IPS DF 6.9 (cell line): ENCODE measurements at regions not wholly inside any gene's neighbourhood (a gene's known extent, or its start where the extent isn't known, plus 50 kb on each side); places are given as distances from the start of the nearest gene placed in this dataset.

Experiments
- DNase-seq: peaks from one replicate; pipeline ENCODE4 v3.0.0-alpha.2; 2013; ENCODE audit warnings: low read depth, low spot score
- H3K27ac ChIP-seq: one replicate; pipeline ENCODE4 v1.5.1; 2013; ENCODE audit warnings: low read length, control low read depth
- H3K27me3 ChIP-seq: 2 replicates; pipeline ENCODE4 v1.6.1; 2013; ENCODE audit warnings: mild to moderate bottlenecking, low read length; ENCODE audit not compliant: control insufficient read depth, insufficient read depth
- H3K36me3 ChIP-seq: 2 replicates; pipeline ENCODE4 v1.6.1; 2013; ENCODE audit warnings: low read length; ENCODE audit not compliant: control insufficient read depth, insufficient read depth
- H3K4me1 ChIP-seq: 2 replicates; pipeline ENCODE4 v1.6.1; 2013; ENCODE audit warnings: low read length; ENCODE audit not compliant: control insufficient read depth, insufficient read depth
- H3K4me3 ChIP-seq: 2 replicates; pipeline ENCODE4 v1.5.1; 2013; ENCODE audit warnings: mild to moderate bottlenecking, low read length
- H3K9me3 ChIP-seq: 2 replicates; pipeline ENCODE4 v1.6.1; 2013; ENCODE audit warnings: low read length, inconsistent platforms; ENCODE audit not compliant: control insufficient read depth, insufficient read depth
- WGBS: extraction: QIAGEN DNeasy Blood & Tissue Kit; methylation state at CpG from one replicate; pipeline ENCODE4 v1.1.7; 2013; ENCODE audit warnings: mixed read lengths, missing lambda C conversion rate; ENCODE audit not compliant: insufficient read length, insufficient coverage; 5-methylcytosine and 5-hydroxymethylcytosine counted together

GRCh38 chr6:54730767-54731630 lies 115.6 kb upstream of the FAM83B start:
- no peaks in the 10 kb centered on the region for H3K4me1 ChIP-seq
- no peak overlapping the region for H3K4me3 ChIP-seq
- no peaks in the 10 kb centered on the region for H3K9me3 ChIP-seq
- 100% methylated on average over 2 of the region's 9 CpGs for WGBS
- no peaks in the 10 kb centered on the region for H3K27me3 ChIP-seq
- H3K36me3 ChIP-seq = no peaks in the 10 kb centered on the region
- DNase-seq = no peak
- H3K27ac ChIP-seq = no peak overlapping the region

GRCh38 chr6:54737247-54737646 lies 109.3 kb upstream of the FAM83B start:
- no CpG with 5 or more reads among the region's 3 CpGs for WGBS

GRCh38 chr6:54747955-54748354 lies 98.6 kb upstream of the FAM83B start:
- no peaks in the 10 kb centered on the region for H3K36me3 ChIP-seq
- H3K27ac ChIP-seq = no peak overlapping the region
- no peak overlapping the region for H3K4me3 ChIP-seq
- H3K9me3 ChIP-seq = no peaks in the 10 kb centered on the region; the same call in 1 of the 2 replicates
- H3K4me1 ChIP-seq = no peaks in the 10 kb centered on the region
- 100% methylated on average over 1 of the region's 1 CpG for WGBS
- DNase-seq = no peak
- H3K27me3 ChIP-seq = no peaks in the 10 kb centered on the region

More at GRCh38 chr6:54737247-54737646, 109.3 kb upstream of the FAM83B start:
- DNase-seq = peak; percentile 9
- no peak overlapping the region for H3K27ac ChIP-seq
- no peaks in the 10 kb centered on the region for H3K36me3 ChIP-seq
- no peak overlapping the region for H3K4me3 ChIP-seq
- no peaks in the 10 kb centered on the region for H3K27me3 ChIP-seq
- H3K9me3 ChIP-seq = no peaks in the 10 kb centered on the region
- no peaks in the 10 kb centered on the region for H3K4me1 ChIP-seq

- Histone ChIP-seq H3K9me3 (no peaks in the 10 kb centered on the region), H3K27ac (no peak overlapping the region)
- WGBS = no CpG with 5 or more reads among the region's 1 CpG
These were observed 92.2 kb upstream of the FAM83B start for GRCh38 chr6:54754406-54754805.

DNA sequence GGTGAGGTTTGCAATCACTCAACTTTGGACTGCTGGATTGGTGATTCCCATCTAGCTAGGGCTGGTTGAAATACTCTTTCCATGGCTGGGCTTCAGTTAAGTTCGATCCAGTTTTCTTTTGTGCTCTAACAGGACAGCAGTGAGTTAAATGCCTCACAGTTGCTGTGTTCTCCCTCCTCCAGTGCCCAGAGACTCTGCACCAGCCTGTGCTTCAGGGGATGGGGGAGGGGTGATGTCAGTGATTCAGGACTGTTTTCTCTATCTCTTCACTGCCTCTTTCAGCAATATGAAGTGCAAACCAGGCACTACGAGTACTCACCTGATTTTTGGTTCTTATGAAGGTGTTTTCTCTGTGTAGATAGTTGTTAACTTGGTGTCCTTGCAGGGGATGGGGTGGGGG lies 88.2 kb upstream of the FAM83B start:
- H3K36me3 ChIP-seq = no peaks in the 10 kb centered on the region
- no peaks in the 10 kb centered on the region for H3K27me3 ChIP-seq
- no peak for DNase-seq
- no CpG with 5 or more reads among the region's 2 CpGs for WGBS
- no peak overlapping the region for H3K4me3 ChIP-seq
- no peak overlapping the region for H3K27ac ChIP-seq
- no peaks in the 10 kb centered on the region for H3K4me1 ChIP-seq
- no peaks in the 10 kb centered on the region for H3K9me3 ChIP-seq

More at GRCh38 chr6:54754406-54754805, 92.2 kb upstream of the FAM83B start:
- no peak for DNase-seq
- Histone ChIP-seq H3K27me3 (no peaks in the 10 kb centered on the region), H3K4me3 (no peak overlapping the region), H3K4me1 (no peaks in the 10 kb centered on the region), H3K36me3 (no peaks in the 10 kb centered on the region)

- Histone ChIP-seq H3K9me3 (no peaks in the 10 kb centered on the region), H3K27me3 (no peaks in the 10 kb centered on the region), H3K4me3 (no peak overlapping the region), H3K4me1 (no peaks in the 10 kb centered on the region), H3K27ac (no peak overlapping the region), H3K36me3 (no peaks in the 10 kb centered on the region)
- WGBS = no CpG with 5 or more reads among the region's 1 CpG
- DNase-seq = no peak
These were observed 78.1 kb upstream of the FAM83B start for GRCh38 chr6:54768494-54768893.

- no peaks in the 10 kb centered on the region for H3K36me3 ChIP-seq
- H3K4me3 ChIP-seq = no peak overlapping the region
- H3K4me1 ChIP-seq = no peaks in the 10 kb centered on the region
- DNase-seq = no peak
- whole genome bisulfite sequencing = no CpG with 5 or more reads among the region's 12 CpGs
- H3K9me3 ChIP-seq = no peaks in the 10 kb centered on the region
- H3K27me3 ChIP-seq = no peaks in the 10 kb centered on the region
- H3K27ac ChIP-seq = no peak overlapping the region
These were observed 76.2 kb upstream of the FAM83B start for GRCh38 chr6:54770328-54770727.

GRCh38 chr6:54771968-54772367 lies 74.6 kb upstream of the FAM83B start:
- no peaks in the 10 kb centered on the region for H3K36me3 ChIP-seq
- H3K9me3 ChIP-seq = no peaks in the 10 kb centered on the region
- no peak overlapping the region for H3K27ac ChIP-seq
- H3K4me1 ChIP-seq = no peaks in the 10 kb centered on the region
- H3K27me3 ChIP-seq = no peaks in the 10 kb centered on the region
- no CpG with 5 or more reads among the region's 3 CpGs for WGBS
- DNase-seq = no peak
- no peak overlapping the region for H3K4me3 ChIP-seq

DNA sequence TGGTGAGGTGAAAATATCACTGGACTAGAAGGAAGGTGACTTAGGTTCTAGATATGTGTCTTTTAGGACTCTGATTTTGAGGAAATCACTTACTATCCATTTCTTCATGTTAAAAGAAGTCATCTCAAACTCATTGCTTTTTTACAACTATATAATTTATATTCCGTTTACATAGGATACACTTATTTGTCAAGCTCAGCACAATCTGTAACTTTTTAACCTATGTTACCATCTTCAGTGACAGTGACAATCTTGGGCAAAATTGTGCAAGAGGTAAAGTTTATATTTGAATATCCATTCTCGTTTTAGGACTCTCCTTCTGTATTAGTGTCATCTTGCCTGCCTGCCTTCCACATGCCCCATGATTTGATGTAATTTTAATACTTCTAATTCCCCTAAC lies 74.0 kb upstream of the FAM83B start:
- Histone ChIP-seq H3K27ac (no peak overlapping the region), H3K27me3 (no peaks in the 10 kb centered on the region), H3K4me3 (no peak overlapping the region), H3K36me3 (no peaks in the 10 kb centered on the region), H3K9me3 (no peaks in the 10 kb centered on the region), H3K4me1 (no peaks in the 10 kb centered on the region)
- no peak for DNase-seq
- WGBS = 100% methylated on average over 1 of the region's 2 CpGs

DNA sequence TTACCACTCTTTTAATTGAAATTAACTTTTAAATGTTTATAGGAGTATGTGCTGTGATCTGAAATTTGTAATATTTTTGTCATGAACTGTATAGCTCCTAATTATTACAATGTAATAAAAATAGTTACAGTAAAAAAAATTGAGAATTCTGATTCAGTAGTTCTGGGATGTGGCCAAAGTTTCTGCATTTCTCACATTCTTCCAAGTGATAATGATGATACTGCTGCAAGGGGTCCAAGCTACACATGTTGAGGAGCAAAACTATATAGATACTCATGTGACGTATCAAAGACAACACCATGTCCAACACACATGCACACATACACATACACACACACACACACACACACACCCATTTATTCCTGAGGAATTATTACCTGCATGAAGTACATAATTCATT lies 71.0 kb upstream of the FAM83B start:
- Histone ChIP-seq H3K27me3 (no peaks in the 10 kb centered on the region), H3K4me3 (no peak overlapping the region), H3K36me3 (no peaks in the 10 kb centered on the region), H3K9me3 (no peaks in the 10 kb centered on the region), H3K27ac (no peak overlapping the region), H3K4me1 (no peaks in the 10 kb centered on the region)
- no CpG with 5 or more reads among the region's 1 CpG for WGBS
- no peak for DNase-seq

GRCh38 chr6:54776891-54777290 lies 69.7 kb upstream of the FAM83B start:
- Histone ChIP-seq H3K4me3 (no peak overlapping the region), H3K27ac (no peak overlapping the region), H3K4me1 (no peaks in the 10 kb centered on the region)

More at GRCh38 chr6:54776891-54777290, 69.7 kb upstream of the FAM83B start:
- Histone ChIP-seq H3K27me3 (no peaks in the 10 kb centered on the region), H3K9me3 (no peaks in the 10 kb centered on the region), H3K36me3 (no peaks in the 10 kb centered on the region)
- DNase-seq = no peak
- no CpG with 5 or more reads among the region's 1 CpG for WGBS
